ENCODE measurements at regions not wholly inside any gene's neighbourhood (a gene's known extent, or its start where the extent isn't known, plus 50 kb on each side); places are given as distances from the start of the nearest gene placed in this dataset.

GRCh38 chr4:13182133-13182532 is 302.0 kb downstream of the RAB28 start:
- H3K36me3 Mint-ChIP-seq = peaks cover 14% of the 10 kb centered on the region
- H3K27me3 Mint-ChIP-seq = no peaks in the 10 kb centered on the region
- H3K9me3 Mint-ChIP-seq (ENCODE audit: low read depth) = peaks cover 4% of the 10 kb centered on the region
- no peaks in the 10 kb centered on the region for H3K4me1 Mint-ChIP-seq (ENCODE audit: low read depth)
- no peak overlapping the region for H3K27ac Mint-ChIP-seq
- H3K4me3 Mint-ChIP-seq = no peak overlapping the region

GRCh38 chr4:13181681-13182080 is 302.5 kb downstream of the RAB28 start:
- no peaks in the 10 kb centered on the region for H3K27me3 Mint-ChIP-seq
- H3K36me3 Mint-ChIP-seq = peaks cover 12% of the 10 kb centered on the region
- no peaks in the 10 kb centered on the region for H3K4me1 Mint-ChIP-seq (ENCODE audit: low read depth)
- H3K9me3 Mint-ChIP-seq (ENCODE audit: low read depth) = peaks cover 2% of the 10 kb centered on the region
- no peak overlapping the region for H3K27ac Mint-ChIP-seq
- H3K4me3 Mint-ChIP-seq = no peak overlapping the region

- H3K27me3 Mint-ChIP-seq = no peaks in the 10 kb centered on the region
- no peak overlapping the region for H3K4me3 Mint-ChIP-seq
- no peaks in the 10 kb centered on the region for H3K4me1 Mint-ChIP-seq (ENCODE audit: low read depth)
- H3K36me3 Mint-ChIP-seq = peaks cover 12% of the 10 kb centered on the region
- no peak overlapping the region for H3K27ac Mint-ChIP-seq
- H3K9me3 Mint-ChIP-seq (ENCODE audit: low read depth) = no peaks in the 10 kb centered on the region
Observed at GRCh38 chr4:13180701-13181100, 303.4 kb downstream of the RAB28 start.

- H3K4me3 Mint-ChIP-seq = no peak overlapping the region
- no peak overlapping the region for H3K27ac Mint-ChIP-seq
- H3K27me3 Mint-ChIP-seq = no peaks in the 10 kb centered on the region
- H3K9me3 Mint-ChIP-seq (ENCODE audit: low read depth) = no peaks in the 10 kb centered on the region
- H3K36me3 Mint-ChIP-seq = peaks cover 12% of the 10 kb centered on the region
- H3K4me1 Mint-ChIP-seq (ENCODE audit: low read depth) = no peaks in the 10 kb centered on the region
Observed at GRCh38 chr4:13178621-13179020, 305.5 kb downstream of the RAB28 start.

- Mint-ChIP-seq H3K27me3 (no peaks in the 10 kb centered on the region), H3K36me3 (peaks cover 12% of the 10 kb centered on the region), H3K4me1 (ENCODE audit: low read depth) (no peaks in the 10 kb centered on the region), H3K4me3 (no peak overlapping the region), H3K27ac (no peak overlapping the region), H3K9me3 (ENCODE audit: low read depth) (no peaks in the 10 kb centered on the region)
Observed at GRCh38 chr4:13176741-13177142, 307.4 kb downstream of the RAB28 start.

- no peaks in the 10 kb centered on the region for H3K4me1 Mint-ChIP-seq (ENCODE audit: low read depth)
- no peaks in the 10 kb centered on the region for H3K27me3 Mint-ChIP-seq
- H3K9me3 Mint-ChIP-seq (ENCODE audit: low read depth) = no peaks in the 10 kb centered on the region
- H3K27ac Mint-ChIP-seq = no peak overlapping the region
- H3K36me3 Mint-ChIP-seq = peaks cover 5% of the 10 kb centered on the region
- H3K4me3 Mint-ChIP-seq = no peak overlapping the region
Observed at GRCh38 chr4:13174926-13175325, 309.2 kb downstream of the RAB28 start.

GRCh38 chr4:13174001-13174400 is 310.1 kb downstream of the RAB28 start:
- Mint-ChIP-seq H3K27ac (no peak overlapping the region), H3K9me3 (ENCODE audit: low read depth) (no peaks in the 10 kb centered on the region), H3K4me3 (no peak overlapping the region), H3K27me3 (no peaks in the 10 kb centered on the region), H3K36me3 (no peaks in the 10 kb centered on the region), H3K4me1 (ENCODE audit: low read depth) (no peaks in the 10 kb centered on the region)

- H3K4me1 Mint-ChIP-seq (ENCODE audit: low read depth) = no peaks in the 10 kb centered on the region
- H3K27ac Mint-ChIP-seq = no peak overlapping the region
- no peaks in the 10 kb centered on the region for H3K27me3 Mint-ChIP-seq
- H3K36me3 Mint-ChIP-seq = no peaks in the 10 kb centered on the region
- H3K9me3 Mint-ChIP-seq (ENCODE audit: low read depth) = no peaks in the 10 kb centered on the region
- H3K4me3 Mint-ChIP-seq = no peak overlapping the region
Observed at GRCh38 chr4:13171292-13172057, 312.7 kb downstream of the RAB28 start.

GRCh38 chr4:13169731-13170525 is 314.2 kb downstream of the RAB28 start:
- H3K4me3 Mint-ChIP-seq = no peak overlapping the region
- no peaks in the 10 kb centered on the region for H3K27me3 Mint-ChIP-seq
- H3K36me3 Mint-ChIP-seq = no peaks in the 10 kb centered on the region
- no peak overlapping the region for H3K27ac Mint-ChIP-seq
- no peaks in the 10 kb centered on the region for H3K9me3 Mint-ChIP-seq (ENCODE audit: low read depth)
- no peaks in the 10 kb centered on the region for H3K4me1 Mint-ChIP-seq (ENCODE audit: low read depth)

GRCh38 chr4:13168326-13168725 is 315.8 kb downstream of the RAB28 start:
- Mint-ChIP-seq H3K9me3 (ENCODE audit: low read depth) (no peaks in the 10 kb centered on the region), H3K27ac (no peak overlapping the region), H3K27me3 (no peaks in the 10 kb centered on the region), H3K36me3 (no peaks in the 10 kb centered on the region), H3K4me3 (no peak overlapping the region), H3K4me1 (ENCODE audit: low read depth) (no peaks in the 10 kb centered on the region)

GRCh38 chr4:13166214-13166613 is 317.9 kb downstream of the RAB28 start:
- no peaks in the 10 kb centered on the region for H3K9me3 Mint-ChIP-seq (ENCODE audit: low read depth)
- H3K27me3 Mint-ChIP-seq = no peaks in the 10 kb centered on the region
- no peaks in the 10 kb centered on the region for H3K4me1 Mint-ChIP-seq (ENCODE audit: low read depth)
- no peak overlapping the region for H3K4me3 Mint-ChIP-seq
- H3K27ac Mint-ChIP-seq = no peak overlapping the region
- H3K36me3 Mint-ChIP-seq = no peaks in the 10 kb centered on the region

GRCh38 chr4:13164783-13165331 is 319.3 kb downstream of the RAB28 start:
- Mint-ChIP-seq H3K4me3 (no peak overlapping the region), H3K9me3 (ENCODE audit: low read depth) (no peaks in the 10 kb centered on the region), H3K27me3 (no peaks in the 10 kb centered on the region), H3K27ac (no peak overlapping the region), H3K4me1 (ENCODE audit: low read depth) (no peaks in the 10 kb centered on the region), H3K36me3 (no peaks in the 10 kb centered on the region)

- H3K36me3 Mint-ChIP-seq = peaks cover 5% of the 10 kb centered on the region
Observed at GRCh38 chr4:13162886-13163285, 321.3 kb downstream of the RAB28 start.

GRCh38 chr4:13160920-13161319 is 323.2 kb downstream of the RAB28 start:
- Mint-ChIP-seq H3K4me3 (no peak overlapping the region), H3K9me3 (ENCODE audit: low read depth) (no peaks in the 10 kb centered on the region), H3K27me3 (no peaks in the 10 kb centered on the region), H3K36me3 (peaks cover 5% of the 10 kb centered on the region), H3K4me1 (ENCODE audit: low read depth) (no peaks in the 10 kb centered on the region), H3K27ac (no peak overlapping the region)

More at GRCh38 chr4:13162886-13163285, 321.3 kb downstream of the RAB28 start:
- no peaks in the 10 kb centered on the region for H3K4me1 Mint-ChIP-seq (ENCODE audit: low read depth)
- no peaks in the 10 kb centered on the region for H3K27me3 Mint-ChIP-seq
- no peak overlapping the region for H3K4me3 Mint-ChIP-seq
- no peak overlapping the region for H3K27ac Mint-ChIP-seq
- no peaks in the 10 kb centered on the region for H3K9me3 Mint-ChIP-seq (ENCODE audit: low read depth)

- peaks cover 5% of the 10 kb centered on the region for H3K36me3 Mint-ChIP-seq
- H3K27me3 Mint-ChIP-seq = no peaks in the 10 kb centered on the region
- H3K4me1 Mint-ChIP-seq (ENCODE audit: low read depth) = no peaks in the 10 kb centered on the region
- no peak overlapping the region for H3K27ac Mint-ChIP-seq
- no peak overlapping the region for H3K4me3 Mint-ChIP-seq
- H3K9me3 Mint-ChIP-seq (ENCODE audit: low read depth) = peaks cover 1% of the 10 kb centered on the region
Observed at GRCh38 chr4:13159041-13159620, 325.0 kb downstream of the RAB28 start.

Data from activated naive CD8-positive, alpha-beta T cell (primary cell).